H1 (cell line): ENCODE measurements at regions not wholly inside any gene's neighbourhood (a gene's known extent, or its start where the extent isn't known, plus 50 kb on each side); places are given as distances from the start of the nearest gene placed in this dataset.

ENCODE experiments used
- CTCF ChIA-PET: fragments of 300-600 bp; sonication (Branson Sonifier 250); formaldehyde crosslinking; loops from one replicate; lab custom pipeline; 2021; ENCODE audit not compliant: partially characterized antibody; lab: Charles Lee
- POLR2A ChIA-PET: fragments of 300-600 bp; sonication (Branson Sonifier 250); formaldehyde crosslinking; loops from one replicate; lab custom pipeline; 2021; ENCODE audit warnings: inconsistent platforms; ENCODE audit not compliant: partially characterized antibody; lab: Charles Lee
- DNase-seq, 2 experiments: peaks; one replicate each; pipeline versions ENCODE4 v3.0.0 to v3.0.0-alpha.2; 2010 to 2022; ENCODE audit warnings: low spot score in 2 of 2, low read depth in 1 of 2, mixed read lengths in 1 of 2
- FAIRE-seq: peaks from 2 replicates; lab custom pipeline; 2011; peaks lifted over from hg19 to GRCh38; lab: Jason Lieb, UNC
- H2AFZ ChIP-seq: 2 replicates; pipeline ENCODE4 v1.8.1; 2012; ENCODE audit warnings: low read length, inconsistent platforms
- H2AK5ac ChIP-seq: 2 replicates; pipeline ENCODE4 v1.6.1; 2013; ENCODE audit warnings: low read depth, low read length
- H2BK120ac ChIP-seq: replicated peaks from 2 replicates; pipeline ENCODE3; 2013; ENCODE audit warnings: low read depth, low read length, inconsistent platforms
- H2BK12ac ChIP-seq: 2 replicates; pipeline ENCODE4 v1.6.1; 2013; ENCODE audit warnings: low read depth, low read length
- H2BK15ac ChIP-seq: 2 replicates; pipeline ENCODE4 v1.6.1; 2013; ENCODE audit warnings: low read length
- H2BK20ac ChIP-seq: 2 replicates; pipeline ENCODE4 v1.6.1; 2013; ENCODE audit warnings: low read length
- H2BK5ac ChIP-seq: 2 replicates; pipeline ENCODE4 v1.6.1; 2013; ENCODE audit warnings: low read depth, low read length
- H3K14ac ChIP-seq: 2 replicates; pipeline ENCODE4 v1.6.1; 2013; ENCODE audit warnings: inconsistent platforms; ENCODE audit not compliant: insufficient read length
- H3K18ac ChIP-seq: 2 replicates; pipeline ENCODE4 v1.6.1; 2013; ENCODE audit warnings: low read length; ENCODE audit errors: extremely low read depth
- H3K23ac ChIP-seq: 2 replicates; pipeline ENCODE4 v1.6.1; 2013; ENCODE audit warnings: inconsistent platforms; ENCODE audit not compliant: insufficient read length
- H3K23me2 ChIP-seq: 2 replicates; pipeline ENCODE4 v1.6.1; 2013; ENCODE audit warnings: low read depth, low read length
- H3K27ac ChIP-seq: 2 replicates; pipeline ENCODE4 v1.6.1; 2011; ENCODE audit warnings: low read depth, low read length, inconsistent platforms
- H3K27me3 ChIP-seq, 4 experiments: replicated peaks in 1 of 4; 1 replicate in 1 of 4; 2 replicates in 3 of 4; pipeline versions ENCODE4 v1.6.1 to v1.8.1; 2011 to 2013; ENCODE audit warnings: low read length in 3 of 4, mild to moderate bottlenecking in 3 of 4, inconsistent platforms in 2 of 4, mixed read lengths in 2 of 4, moderate library complexity in 1 of 4; ENCODE audit not compliant: control insufficient read depth in 3 of 4, insufficient read depth in 3 of 4; ENCODE audit errors: extremely low read depth in 1 of 4
- H3K36me3 ChIP-seq, 4 experiments: 2 replicates each; pipeline versions ENCODE4 v1.6.1 to v1.8.1; 2011 to 2013; ENCODE audit warnings: mild to moderate bottlenecking in 4 of 4, low read length in 3 of 4, moderate library complexity in 2 of 4, control low read depth in 1 of 4, inconsistent platforms in 1 of 4; ENCODE audit not compliant: insufficient read depth in 4 of 4, control insufficient read depth in 2 of 4
- H3K4ac ChIP-seq: replicated peaks from 2 replicates; pipeline ENCODE3; 2013; ENCODE audit warnings: low read length, low read depth, mixed read lengths, inconsistent platforms; ENCODE audit not compliant: insufficient read length
- H3K4me1 ChIP-seq, 4 experiments: replicated peaks in 1 of 4; 1 replicate in 1 of 4; 2 replicates in 3 of 4; pipeline versions ENCODE4 v1.6.1 to v1.8.1; 2011 to 2013; ENCODE audit warnings: low read length in 3 of 4, inconsistent platforms in 2 of 4, mixed read lengths in 1 of 4; ENCODE audit not compliant: insufficient read depth in 4 of 4, control insufficient read depth in 3 of 4
- H3K4me2 ChIP-seq, 2 experiments: 2 replicates each; pipeline versions ENCODE4 v1.6.1 to v1.8.1; 2011 to 2013; ENCODE audit warnings: low read depth in 2 of 2, low read length in 2 of 2, control low read depth in 1 of 2, inconsistent platforms in 1 of 2, mild to moderate bottlenecking in 1 of 2; ENCODE audit not compliant: insufficient read depth in 1 of 2
- H3K4me3 ChIP-seq, 4 experiments: fragments of 200-600, 300-600 bp in 1 of 4; sonication (generic), shearing (Covaris generic), sonication (Bioruptor Twin) in 1 of 4; 2 replicates each; pipeline versions ENCODE4 v1.5.1 to v1.8.1; 2011 to 2016; ENCODE audit warnings: low read length in 4 of 4, low read depth in 3 of 4, control low read depth in 2 of 4, inconsistent platforms in 2 of 4, mild to moderate bottlenecking in 2 of 4, mixed read lengths in 1 of 4, moderate library complexity in 1 of 4; ENCODE audit not compliant: insufficient read depth in 2 of 4; ENCODE audit errors: extremely low read depth in 1 of 4
- H3K56ac ChIP-seq: replicated peaks from 2 replicates; pipeline ENCODE3; 2013; ENCODE audit warnings: low read depth, mild to moderate bottlenecking, mixed read lengths, low read length, inconsistent platforms; ENCODE audit not compliant: insufficient read length
- H3K79me1 ChIP-seq: 2 replicates; pipeline ENCODE4 v1.6.1; 2013; ENCODE audit warnings: low read depth, low read length, control low read depth
- H3K79me2 ChIP-seq, 2 experiments: 2 replicates each; pipeline versions ENCODE4 v1.6.1 to v1.8.1; 2012 to 2013; ENCODE audit warnings: low read length in 2 of 2, mild to moderate bottlenecking in 2 of 2, inconsistent platforms in 1 of 2; ENCODE audit not compliant: insufficient read depth in 2 of 2, control insufficient read depth in 1 of 2
- H3K9ac ChIP-seq, 4 experiments: replicated peaks in 1 of 4; 1 replicate in 1 of 4; 2 replicates in 3 of 4; pipeline versions ENCODE4 v1.6.1 to v1.8.1; 2011 to 2013; ENCODE audit warnings: low read depth in 3 of 4, low read length in 3 of 4, control low read depth in 2 of 4, mild to moderate bottlenecking in 2 of 4, moderate library complexity in 2 of 4, inconsistent platforms in 1 of 4; ENCODE audit errors: extremely low read depth in 1 of 4
- H3K9me3 ChIP-seq, 2 experiments: 2 replicates each; pipeline versions ENCODE4 v1.6.1 to v1.8.1; 2012 to 2013; ENCODE audit warnings: mild to moderate bottlenecking in 2 of 2, moderate library complexity in 2 of 2, control low read depth in 1 of 2, inconsistent platforms in 1 of 2, low read depth in 1 of 2, low read length in 1 of 2, mixed read lengths in 1 of 2; ENCODE audit not compliant: insufficient read depth in 2 of 2
- H4K20me1 ChIP-seq, 2 experiments: replicated peaks in 1 of 2; 2 replicates each; pipeline versions ENCODE3 to v1.8.1; 2011 to 2013; ENCODE audit warnings: inconsistent platforms in 2 of 2, low read length in 2 of 2, mild to moderate bottlenecking in 1 of 2; ENCODE audit not compliant: insufficient read depth in 2 of 2, control insufficient read depth in 1 of 2
- H4K5ac ChIP-seq: 2 replicates; pipeline ENCODE4 v1.6.1; 2013; ENCODE audit warnings: low read length, low read depth, mixed read lengths, inconsistent platforms; ENCODE audit not compliant: insufficient read length
- H4K8ac ChIP-seq: 2 replicates; pipeline ENCODE4 v1.8.0; 2013; ENCODE audit warnings: mild to moderate bottlenecking, moderate library complexity, low read length, inconsistent platforms; ENCODE audit not compliant: insufficient read depth; ENCODE audit errors: extremely low read depth
- H4K91ac ChIP-seq: replicated peaks from 2 replicates; pipeline ENCODE3; 2013; ENCODE audit warnings: low read length, mixed read lengths, inconsistent platforms; ENCODE audit not compliant: insufficient read length
- BACH1 ChIP-seq: IDR thresholded peaks from 2 replicates; pipeline ENCODE4 v1.6.1; 2012; ENCODE audit warnings: low read length, improper control_type of control experiment
- HDAC2 ChIP-seq, 2 experiments: fragments of 300-600 bp in 1 of 2; sonication (generic) in 1 of 2; IDR thresholded peaks; 2 replicates each; pipeline ENCODE4 v1.6.1; 2011 to 2012; ENCODE audit warnings: low read depth in 2 of 2, low read length in 2 of 2, mild to moderate bottlenecking in 2 of 2, moderate library complexity in 2 of 2, borderline replicate concordance in 1 of 2, inconsistent platforms in 1 of 2
- KDM1A ChIP-seq: fragments of 200-600, 300-600 bp; sonication (generic); IDR thresholded peaks from 2 replicates; pipeline ENCODE4 v1.7.1; 2016; ENCODE audit warnings: mild to moderate bottlenecking, low read length, borderline replicate concordance
- SP1 ChIP-seq: IDR thresholded peaks from 2 replicates; pipeline ENCODE4 v1.6.1; 2011; ENCODE audit warnings: low read depth, low read length
- TCF12 ChIP-seq: IDR thresholded peaks from 2 replicates; pipeline ENCODE4 v1.6.1; 2011; ENCODE audit warnings: low read depth, mild to moderate bottlenecking, low read length

DNA sequence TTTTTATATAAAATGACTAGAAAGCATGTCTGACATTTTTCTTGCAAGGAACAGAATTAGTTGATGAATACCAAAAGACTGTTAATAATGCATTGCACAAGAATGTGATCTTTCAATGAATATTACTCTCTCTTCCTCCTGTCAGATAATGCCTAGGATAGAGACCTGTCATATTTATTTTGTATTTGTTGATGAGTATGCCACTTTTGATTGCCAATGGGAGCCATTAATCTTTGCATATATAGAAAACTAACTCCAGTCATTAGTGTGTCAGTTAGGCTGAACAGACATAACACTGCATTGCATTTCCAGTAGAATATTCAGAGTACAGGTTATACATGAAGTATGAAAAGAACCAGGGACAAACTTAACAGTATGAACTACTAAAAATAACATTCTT lies 1125.3 kb downstream of the LRFN5 start:
- Histone ChIP-seq H3K79me1 (no peaks in the 10 kb centered on the region), H3K4me1 (no peaks in the 10 kb centered on the region), H4K20me1 (no peaks in the 10 kb centered on the region), H3K14ac (no peak overlapping the region), H2AK5ac (no peak overlapping the region), H3K79me2 (no peaks in the 10 kb centered on the region), H2BK12ac (no peak overlapping the region), H2BK120ac (no peak overlapping the region), H3K9ac (no peak overlapping the region), H2AFZ (no peak overlapping the region), H3K23ac (no peak overlapping the region), H3K4me3 (no peak overlapping the region), H3K4me2 (no peak overlapping the region), H4K91ac (no peak overlapping the region), H3K4ac (no peak overlapping the region), H3K18ac (no peak overlapping the region), H3K23me2 (no peaks in the 10 kb centered on the region), H3K36me3 (no peaks in the 10 kb centered on the region), H2BK20ac (no peak overlapping the region), H3K56ac (no peak overlapping the region), H3K9me3 (no peaks in the 10 kb centered on the region), H3K27me3 (no peaks in the 10 kb centered on the region), H2BK5ac (no peak overlapping the region), H4K5ac (no peak overlapping the region), H4K8ac (no peak overlapping the region), H3K27ac (no peak overlapping the region), H2BK15ac (no peak overlapping the region)
- TF ChIP-seq KDM1A (no peak), HDAC2 (IDR thresholded peaks at IDR 0.05; ENCODE audit: borderline replicate concordance in 1 of 2, low read depth in 2 of 2, low read length in 2 of 2) (no peak), TCF12 (no peak), SP1 (no peak), BACH1 (no peak)
- FAIRE-seq, result no peak
- DNase-seq, result no peak
- ChIA-PET CTCF (no interaction called here), POLR2A (no interaction called here)
